ENCODE measurements at regions not wholly inside any gene's neighbourhood (a gene's known extent, or its start where the extent isn't known, plus 50 kb on each side); places are given as distances from the start of the nearest gene placed in this dataset.

GRCh38 chr20:40806929-40807820, 118.1 kb upstream of the MAFB start:
- H3K4me1 Mint-ChIP-seq (ENCODE audit: low read depth) = no peaks in the 10 kb centered on the region
- H3K36me3 Mint-ChIP-seq (ENCODE audit: low read depth) = no peaks in the 10 kb centered on the region
- no peak for DNase-seq (ENCODE audit: low spot score)
- no peak overlapping the region for H3K27ac Mint-ChIP-seq (ENCODE audit: unreplicated experiment)
- H3K27me3 Mint-ChIP-seq (ENCODE audit: low read depth) = peaks cover 43% of the 10 kb centered on the region
- TF ChIP-seq, protein P1, sequence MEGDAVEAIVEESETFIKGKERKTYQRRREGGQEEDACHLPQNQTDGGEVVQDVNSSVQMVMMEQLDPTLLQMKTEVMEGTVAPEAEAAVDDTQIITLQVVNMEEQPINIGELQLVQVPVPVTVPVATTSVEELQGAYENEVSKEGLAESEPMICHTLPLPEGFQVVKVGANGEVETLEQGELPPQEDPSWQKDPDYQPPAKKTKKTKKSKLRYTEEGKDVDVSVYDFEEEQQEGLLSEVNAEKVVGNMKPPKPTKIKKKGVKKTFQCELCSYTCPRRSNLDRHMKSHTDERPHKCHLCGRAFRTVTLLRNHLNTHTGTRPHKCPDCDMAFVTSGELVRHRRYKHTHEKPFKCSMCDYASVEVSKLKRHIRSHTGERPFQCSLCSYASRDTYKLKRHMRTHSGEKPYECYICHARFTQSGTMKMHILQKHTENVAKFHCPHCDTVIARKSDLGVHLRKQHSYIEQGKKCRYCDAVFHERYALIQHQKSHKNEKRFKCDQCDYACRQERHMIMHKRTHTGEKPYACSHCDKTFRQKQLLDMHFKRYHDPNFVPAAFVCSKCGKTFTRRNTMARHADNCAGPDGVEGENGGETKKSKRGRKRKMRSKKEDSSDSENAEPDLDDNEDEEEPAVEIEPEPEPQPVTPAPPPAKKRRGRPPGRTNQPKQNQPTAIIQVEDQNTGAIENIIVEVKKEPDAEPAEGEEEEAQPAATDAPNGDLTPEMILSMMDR (IDR thresholded peaks at IDR 0.05) = no peak
- no peak overlapping the region for H3K4me3 Mint-ChIP-seq (ENCODE audit: unreplicated experiment)
- H3K9me3 Mint-ChIP-seq (ENCODE audit: low read depth) = no peaks in the 10 kb centered on the region

DNA sequence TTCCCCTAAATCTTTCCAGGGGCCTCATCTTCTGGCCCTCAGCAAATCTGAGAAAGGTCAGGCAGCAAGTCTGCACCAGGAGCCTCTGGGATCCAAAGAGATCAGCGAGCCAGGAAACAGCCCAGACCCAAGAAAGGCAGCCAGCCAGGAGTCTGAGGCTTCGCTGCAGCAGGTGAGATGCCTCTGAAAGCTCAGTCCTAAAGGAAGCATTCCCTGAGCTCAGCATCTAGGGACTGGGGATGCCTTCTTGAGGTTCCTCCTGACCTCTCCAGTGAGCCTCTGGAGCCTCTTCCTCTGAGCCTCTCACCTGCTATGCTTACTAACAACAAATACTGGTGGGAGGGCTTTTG, 118.8 kb upstream of the MAFB start:
- TF ChIP-seq, protein P1 (IDR thresholded peaks at IDR 0.05) = no peak
- no peak overlapping the region for H3K27ac Mint-ChIP-seq (ENCODE audit: unreplicated experiment)
- H3K9me3 Mint-ChIP-seq (ENCODE audit: low read depth) = no peaks in the 10 kb centered on the region
- H3K27me3 Mint-ChIP-seq (ENCODE audit: low read depth) = peaks cover 42% of the 10 kb centered on the region
- H3K4me1 Mint-ChIP-seq (ENCODE audit: low read depth) = no peaks in the 10 kb centered on the region
- no peak overlapping the region for H3K4me3 Mint-ChIP-seq (ENCODE audit: unreplicated experiment)
- no peak for DNase-seq (ENCODE audit: low spot score)
- no peaks in the 10 kb centered on the region for H3K36me3 Mint-ChIP-seq (ENCODE audit: low read depth)

GRCh38 chr20:40808936-40809335, 119.9 kb upstream of the MAFB start:
- Mint-ChIP-seq H3K36me3 (ENCODE audit: low read depth) (no peaks in the 10 kb centered on the region), H3K4me3 (ENCODE audit: unreplicated experiment) (no peak overlapping the region), H3K27ac (ENCODE audit: unreplicated experiment) (no peak overlapping the region), H3K27me3 (ENCODE audit: low read depth) (peaks cover 45% of the 10 kb centered on the region), H3K4me1 (ENCODE audit: low read depth) (no peaks in the 10 kb centered on the region), H3K9me3 (ENCODE audit: low read depth) (no peaks in the 10 kb centered on the region)
- TF ChIP-seq, protein P1 (IDR thresholded peaks at IDR 0.05) = no peak
- DNase-seq (ENCODE audit: low spot score) = no peak

- TF ChIP-seq, protein P1 (IDR thresholded peaks at IDR 0.05) = no peak
- Mint-ChIP-seq H3K4me1 (ENCODE audit: low read depth) (no peaks in the 10 kb centered on the region), H3K9me3 (ENCODE audit: low read depth) (no peaks in the 10 kb centered on the region), H3K36me3 (ENCODE audit: low read depth) (no peaks in the 10 kb centered on the region), H3K4me3 (ENCODE audit: unreplicated experiment) (no peak overlapping the region), H3K27ac (ENCODE audit: unreplicated experiment) (no peak overlapping the region), H3K27me3 (ENCODE audit: low read depth) (peaks cover 45% of the 10 kb centered on the region)
- DNase-seq (ENCODE audit: low spot score) = no peak
Measured at GRCh38 chr20:40809361-40809760, 120.3 kb upstream of the MAFB start.

DNA sequence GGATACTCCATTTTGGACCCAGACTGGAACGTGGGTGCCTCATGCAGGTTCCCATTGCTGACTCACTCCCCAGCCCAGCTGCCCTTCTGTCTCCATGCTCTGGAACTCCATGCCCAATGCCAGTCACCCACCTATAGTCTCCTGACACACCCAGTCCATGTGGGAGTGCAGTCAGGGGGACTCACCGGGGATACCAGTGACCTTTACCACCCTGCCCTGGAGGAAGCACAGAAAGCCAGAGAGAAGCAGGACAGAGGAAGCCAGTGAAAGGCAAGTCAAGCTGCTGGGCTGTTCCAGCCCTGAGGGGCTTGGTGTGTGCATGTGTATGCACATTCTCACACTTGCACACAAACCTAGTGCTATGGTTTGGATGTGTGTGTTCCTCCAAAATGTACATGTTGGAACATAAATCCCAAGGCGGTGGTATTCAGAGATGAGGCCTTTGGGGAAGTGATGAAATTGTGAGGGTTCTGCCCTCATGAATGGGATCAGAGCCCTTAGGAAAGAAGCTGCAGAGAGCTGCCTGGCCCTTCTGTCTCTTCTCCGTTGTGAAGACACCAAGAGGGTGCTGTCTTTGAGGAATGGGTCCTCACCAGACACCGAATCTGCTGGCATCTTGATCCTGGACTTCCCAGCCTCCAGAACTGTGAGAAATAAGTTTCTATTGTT, 121.4 kb upstream of the MAFB start:
- Mint-ChIP-seq H3K27me3 (ENCODE audit: low read depth) (peaks cover 36% of the 10 kb centered on the region), H3K27ac (ENCODE audit: unreplicated experiment) (no peak overlapping the region), H3K4me3 (ENCODE audit: unreplicated experiment) (no peak overlapping the region), H3K9me3 (ENCODE audit: low read depth) (no peaks in the 10 kb centered on the region), H3K36me3 (ENCODE audit: low read depth) (no peaks in the 10 kb centered on the region), H3K4me1 (ENCODE audit: low read depth) (no peaks in the 10 kb centered on the region)
- DNase-seq (ENCODE audit: low spot score) = no peak
- TF ChIP-seq, protein P1 (IDR thresholded peaks at IDR 0.05) = no peak
